NCI-H128 (cell line): ENCODE measurements at regions not wholly inside any gene's neighbourhood (a gene's known extent, or its start where the extent isn't known, plus 50 kb on each side); places are given as distances from the start of the nearest gene placed in this dataset.

Source experiments
- DNase-seq: peaks from one replicate; lab custom pipeline; 2025; ENCODE audit not compliant: unreplicated experiment; lab: John Stamatoyannopoulos, UW

DNA sequence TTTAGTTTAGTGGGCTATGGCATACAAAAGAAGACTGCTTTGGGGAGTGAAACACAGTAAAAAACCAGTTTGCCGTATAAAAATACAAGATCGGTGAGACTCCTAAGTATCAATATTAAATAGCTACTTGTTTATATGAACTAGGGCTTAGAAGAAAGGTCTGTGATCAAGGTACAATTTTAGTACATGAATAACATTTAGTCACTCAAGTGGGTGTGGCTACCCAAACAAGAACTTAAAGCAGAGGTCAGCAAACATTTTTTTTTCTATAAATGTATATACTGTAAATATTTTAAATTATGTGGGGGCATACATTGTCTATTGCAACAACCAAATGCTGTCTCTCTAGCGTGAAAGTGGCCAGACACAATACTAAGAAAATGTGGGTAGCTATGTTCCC lies 1452.5 kb upstream of the NUDT12 start:
- no peak for DNase-seq

DNA sequence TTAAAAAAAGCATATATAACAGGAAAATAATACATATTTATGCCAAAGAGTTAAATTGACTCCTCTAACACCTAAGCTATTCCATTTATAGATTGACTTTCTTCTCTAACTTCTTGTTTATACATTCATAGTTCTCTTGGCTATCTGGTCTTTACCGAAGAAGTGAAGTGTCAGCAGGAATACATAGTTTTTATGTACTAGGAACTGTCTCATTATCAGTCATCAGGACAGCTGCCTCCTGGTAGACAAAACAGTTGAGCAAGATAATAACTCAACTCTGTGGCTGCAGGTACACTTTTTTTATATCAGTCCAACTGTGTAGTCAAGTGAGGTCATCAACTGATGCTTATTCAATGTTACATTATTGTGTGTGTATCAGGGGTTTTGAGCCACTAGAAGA lies 1436.0 kb upstream of the NUDT12 start:
- no peak for DNase-seq

DNA sequence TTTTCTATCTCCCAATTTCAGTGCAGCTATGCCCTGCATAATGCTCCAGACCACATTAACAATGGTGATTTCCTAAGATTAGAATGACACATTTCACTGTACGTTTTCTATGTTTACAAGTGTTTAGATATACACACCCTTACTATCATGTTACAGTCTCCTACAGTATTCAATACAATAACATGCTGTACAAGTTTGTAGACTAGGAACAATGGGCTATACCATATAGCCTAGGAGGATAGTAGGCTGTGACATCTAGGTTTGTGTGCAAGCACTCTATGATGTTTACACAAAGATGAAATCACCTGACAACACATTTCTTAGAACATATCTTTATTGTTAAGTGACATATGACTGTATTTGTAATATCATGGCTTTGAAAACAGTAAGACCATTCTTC lies 1435.6 kb upstream of the NUDT12 start:
- DNase-seq: no peak

DNA sequence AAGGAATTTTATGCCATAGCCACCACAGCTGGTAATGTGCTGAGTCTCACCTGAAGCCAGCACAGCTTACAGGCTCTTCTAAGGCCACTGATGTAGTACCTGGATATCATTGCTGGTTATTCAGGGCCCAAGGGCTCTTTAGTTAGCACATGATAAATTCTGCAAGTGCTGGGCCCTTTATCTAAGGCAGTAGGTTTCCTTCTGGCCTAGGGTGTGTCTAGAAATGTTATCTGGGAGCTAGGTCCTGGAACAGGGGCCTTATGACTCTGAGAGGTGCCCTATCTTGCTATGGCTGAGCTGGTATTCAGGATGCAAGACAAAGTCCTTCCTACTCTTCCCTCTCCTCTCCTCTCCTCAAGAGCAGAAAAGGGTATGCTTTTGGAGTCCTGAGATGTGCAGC lies 1424.5 kb upstream of the NUDT12 start:
- DNase-seq: no peak

DNA sequence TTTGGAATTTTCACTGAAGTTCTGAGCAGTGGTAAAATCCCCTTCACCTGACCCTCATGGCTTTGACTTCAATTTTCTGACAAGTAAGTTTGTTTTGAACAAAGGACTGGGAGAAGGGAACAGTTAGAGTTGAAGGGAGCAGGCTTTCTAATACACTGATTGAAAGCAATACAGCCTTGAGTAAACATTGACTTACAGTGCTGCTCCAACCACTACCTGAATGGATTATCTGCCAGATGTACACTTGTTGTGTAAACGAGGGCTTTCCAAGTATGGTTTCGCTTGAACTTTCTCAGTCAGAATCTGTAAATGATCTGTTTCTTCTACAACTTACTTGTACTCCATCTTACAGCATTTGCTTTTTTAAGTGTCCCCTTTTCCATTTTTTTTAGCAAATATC lies 1414.9 kb upstream of the NUDT12 start:
- DNase-seq: no peak

DNA sequence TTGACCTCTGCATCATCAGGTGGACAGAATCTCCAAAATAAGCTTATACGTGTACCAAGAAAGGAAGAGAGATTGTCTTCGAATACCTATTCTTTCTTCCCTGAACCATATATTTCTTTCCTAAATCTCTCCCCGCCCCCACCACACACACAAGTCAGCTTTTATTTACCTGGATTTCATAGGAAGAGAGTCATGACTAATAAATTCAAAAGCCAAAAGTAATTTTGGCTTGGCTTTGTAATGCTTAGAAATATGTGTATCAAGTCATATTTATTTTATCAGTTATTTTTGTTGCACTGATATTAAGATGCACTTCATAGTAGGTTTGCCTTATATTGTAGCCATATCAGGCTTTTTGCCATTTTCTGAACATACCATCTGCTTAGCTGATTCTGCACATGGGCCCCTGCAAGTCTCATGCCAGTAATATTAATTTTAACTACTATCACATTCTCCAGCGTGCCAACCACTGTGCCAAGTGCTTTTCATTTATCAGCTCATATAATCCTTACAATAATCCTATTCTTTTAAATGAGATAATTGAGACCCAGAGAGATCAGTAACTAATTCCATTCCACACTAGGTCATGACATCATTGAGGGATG lies 1405.3 kb upstream of the NUDT12 start:
- DNase-seq: no peak

DNA sequence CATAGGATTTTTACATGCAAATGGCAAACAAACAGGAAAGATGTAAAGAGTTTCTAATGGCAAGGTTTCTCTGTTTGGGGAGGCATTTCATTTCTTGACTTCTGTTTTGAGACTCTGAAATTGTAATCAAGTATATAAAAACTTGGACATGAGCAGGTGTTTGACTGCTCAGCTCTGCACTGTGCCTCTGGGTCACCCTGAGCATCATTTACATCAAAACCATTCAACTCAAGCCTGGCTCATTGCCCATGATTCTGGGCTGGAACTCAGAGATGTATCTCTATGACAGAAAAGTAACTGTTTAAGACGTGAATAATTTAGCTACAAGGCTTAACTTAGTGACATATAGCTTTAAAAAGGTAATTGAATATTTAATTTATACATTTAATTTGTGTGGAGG lies 1402.4 kb upstream of the NUDT12 start:
- DNase-seq: no peak

DNA sequence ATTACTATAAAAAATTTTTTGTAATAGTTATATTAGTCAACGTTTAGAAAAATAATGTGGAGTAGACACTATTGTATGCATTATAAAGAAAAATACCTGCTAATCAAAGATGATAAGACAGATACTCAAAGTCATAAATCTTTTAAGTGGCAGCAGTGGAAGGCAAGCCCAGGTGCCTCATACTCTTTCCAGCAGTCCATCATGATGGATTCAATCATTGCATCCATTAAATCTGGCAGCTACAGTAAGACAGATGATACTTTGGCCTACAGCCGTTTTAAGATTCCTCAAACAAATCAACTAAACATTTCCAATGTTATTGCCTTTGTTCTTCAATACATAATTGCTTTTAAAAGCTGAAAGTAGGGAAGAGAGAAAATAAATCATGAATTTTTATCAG lies 1392.9 kb upstream of the NUDT12 start:
- no peak for DNase-seq

DNA sequence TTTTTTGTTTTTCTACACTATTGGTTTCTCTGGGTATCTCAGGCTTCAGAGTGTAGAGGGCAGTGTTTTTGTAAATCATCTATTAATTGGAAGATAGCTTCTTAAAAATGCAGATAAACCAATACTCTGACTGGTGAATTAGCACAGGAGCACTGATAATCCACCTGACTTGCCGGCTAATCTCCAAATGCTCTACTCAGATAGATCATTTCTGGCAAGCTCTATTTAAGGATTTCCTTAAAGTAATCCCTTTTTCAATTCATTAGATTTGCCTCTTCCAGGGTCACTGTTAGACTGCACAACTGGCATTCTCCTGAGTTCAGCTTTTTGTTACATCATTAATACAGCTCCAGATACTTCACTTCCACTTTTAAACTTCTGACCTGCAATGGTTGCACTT lies 1390.3 kb upstream of the NUDT12 start:
- no peak for DNase-seq

DNA sequence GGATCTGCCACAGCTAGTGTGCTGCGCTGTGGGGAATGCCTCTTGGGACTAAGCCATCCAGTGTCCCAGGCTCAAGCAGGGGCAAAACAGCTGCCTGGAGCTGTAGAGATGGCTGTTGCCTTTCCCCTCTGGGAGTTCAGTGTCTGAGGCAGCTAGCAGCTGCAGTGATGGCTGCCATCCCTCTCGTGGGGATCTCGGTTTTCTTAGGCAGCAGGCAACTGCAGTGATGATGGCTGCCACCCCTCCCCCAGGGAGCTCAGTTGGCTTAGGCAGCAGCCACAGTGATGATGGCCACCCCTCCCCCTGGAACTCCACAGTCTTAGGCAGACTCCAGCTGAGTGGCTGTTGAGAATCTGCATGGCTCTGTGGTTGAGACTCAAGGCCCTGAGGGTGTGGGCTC lies 1389.2 kb upstream of the NUDT12 start:
- DNase-seq: no peak

DNA sequence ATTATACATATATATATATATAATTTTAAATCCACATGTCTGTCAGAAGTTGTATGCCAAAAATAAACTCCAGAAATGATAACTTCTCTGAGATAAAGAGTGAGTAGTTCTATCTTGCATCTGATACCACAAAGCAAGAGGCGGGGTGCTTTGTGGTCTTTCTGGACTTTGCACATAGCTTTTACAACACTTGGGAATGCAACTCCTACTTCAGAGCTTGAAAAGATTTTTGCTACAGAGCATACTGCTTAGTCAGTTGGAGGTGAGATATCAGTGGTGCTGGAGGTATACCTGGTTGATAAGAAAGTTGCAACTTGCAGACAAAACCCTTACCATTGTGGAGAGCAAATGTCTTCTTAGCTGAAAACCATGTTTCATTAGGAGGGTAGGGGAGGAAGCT lies 1384.5 kb upstream of the NUDT12 start:
- DNase-seq: no peak

DNA sequence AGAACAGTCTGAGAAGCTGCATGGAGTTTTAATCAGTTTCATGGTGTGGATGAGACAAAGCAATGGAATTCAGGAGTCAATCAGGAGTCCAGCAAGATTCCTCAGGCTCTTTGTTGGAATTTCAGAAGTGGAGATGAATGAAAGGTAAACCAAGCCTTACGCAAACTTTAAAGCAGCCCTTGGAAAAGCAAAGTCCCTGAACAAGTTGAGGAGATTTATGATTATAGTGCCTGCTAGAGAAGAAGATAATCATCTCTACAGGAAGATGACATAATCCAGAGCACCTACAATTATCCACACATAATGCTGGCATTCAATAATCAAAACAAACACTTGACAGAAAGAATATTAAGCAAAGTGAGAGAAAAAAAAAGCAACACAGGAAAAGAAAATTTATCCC lies 1380.1 kb upstream of the NUDT12 start:
- no peak for DNase-seq

DNA sequence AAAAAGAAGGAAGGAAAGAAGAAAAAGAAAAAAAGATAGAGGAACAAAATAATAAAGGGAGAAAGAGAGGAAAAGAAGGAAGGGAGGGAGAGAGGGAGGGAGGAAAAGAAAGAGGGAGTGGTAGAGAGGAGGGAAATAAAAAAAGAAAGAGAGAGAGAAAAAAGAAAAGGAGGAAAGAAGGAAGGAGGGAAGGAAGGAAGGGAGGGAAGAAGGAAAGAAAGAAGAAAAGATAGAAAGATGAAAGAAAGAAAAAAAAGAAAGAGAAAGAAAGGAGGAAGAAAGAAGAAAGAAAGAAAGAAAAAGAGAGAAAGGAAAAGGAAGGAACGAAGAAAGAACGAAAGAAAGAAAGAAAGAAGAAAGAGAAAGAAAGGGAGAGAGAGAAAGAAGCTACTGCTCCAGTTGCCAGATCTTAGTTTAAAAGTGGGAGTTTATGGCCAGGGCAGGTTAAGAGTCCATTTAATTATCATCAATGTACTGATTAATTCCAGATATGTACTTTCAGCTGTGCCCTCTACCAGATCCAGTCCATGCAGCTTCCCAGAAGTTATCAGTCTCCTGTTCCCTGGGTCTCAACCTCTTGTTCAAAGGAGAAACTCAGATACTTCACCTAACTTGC lies 1378.5 kb upstream of the NUDT12 start:
- no peak for DNase-seq

DNA sequence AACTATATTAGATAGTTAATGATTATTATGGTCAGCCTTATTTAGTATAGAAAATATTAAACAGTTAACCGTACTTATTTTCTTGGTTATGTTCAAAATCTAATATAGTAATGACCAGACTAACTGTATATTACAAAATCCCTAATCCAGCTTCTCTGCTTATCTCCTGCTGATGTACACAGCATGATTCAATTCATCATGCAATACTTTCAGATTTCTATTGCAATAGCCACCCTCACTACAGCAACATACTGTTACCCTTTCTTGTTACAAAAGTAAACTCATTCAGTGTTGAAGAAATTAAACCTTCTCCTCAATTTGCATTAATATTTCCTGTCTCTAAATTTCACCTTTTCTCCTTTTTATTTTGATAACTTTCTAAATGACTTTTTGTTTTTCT lies 1375.0 kb upstream of the NUDT12 start:
- no peak for DNase-seq

DNA sequence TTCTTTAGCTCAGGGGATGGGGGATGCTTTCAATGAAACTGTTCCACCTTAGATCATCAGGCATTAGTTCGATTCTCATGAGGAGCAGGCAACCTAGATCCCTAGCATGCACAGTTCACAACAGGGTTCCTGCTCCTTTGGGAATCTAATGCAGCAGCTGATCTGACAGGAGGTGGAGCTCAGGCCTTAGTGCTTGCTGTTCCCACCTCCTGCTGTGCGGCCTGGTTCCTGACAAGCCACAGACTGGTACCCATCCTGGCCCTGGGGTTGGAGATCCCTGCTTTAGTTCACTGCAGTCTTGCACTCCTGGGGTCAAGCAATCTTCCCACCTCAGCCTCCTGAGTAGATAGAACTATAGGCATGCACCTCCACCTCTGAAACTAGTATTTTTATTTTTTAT lies 1369.8 kb upstream of the NUDT12 start:
- DNase-seq: no peak

DNA sequence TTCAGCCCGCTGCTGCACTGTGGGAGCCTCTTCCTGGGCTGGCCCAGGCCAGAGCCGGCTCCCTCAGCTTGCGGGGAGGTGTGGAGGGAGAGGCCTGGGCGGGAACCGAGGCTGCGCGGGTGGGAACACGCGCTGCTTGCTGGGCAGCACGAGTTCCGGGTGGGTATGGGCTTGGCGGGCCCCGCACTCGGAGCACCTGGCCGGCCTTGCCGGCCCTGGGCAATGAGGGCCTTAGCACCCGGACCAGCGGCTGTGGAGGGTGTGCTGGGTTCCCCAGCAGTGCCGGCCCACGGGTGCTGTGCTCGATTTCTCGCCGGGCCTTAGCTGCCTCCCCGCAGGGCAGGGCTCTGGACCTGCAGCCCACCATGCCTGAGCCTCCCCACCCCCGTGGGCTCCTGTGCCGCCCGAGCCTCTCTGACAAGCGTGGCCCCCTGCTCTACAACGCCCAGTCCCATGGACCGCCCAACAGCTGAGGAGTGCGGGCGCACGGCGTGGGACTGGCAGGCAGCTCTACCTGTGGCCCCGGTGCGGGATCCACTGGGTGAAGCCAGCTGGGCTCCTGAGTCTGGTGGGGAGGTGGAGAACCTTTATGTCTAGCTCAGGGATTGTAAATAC lies 1366.4 kb upstream of the NUDT12 start:
- DNase-seq: no peak

DNA sequence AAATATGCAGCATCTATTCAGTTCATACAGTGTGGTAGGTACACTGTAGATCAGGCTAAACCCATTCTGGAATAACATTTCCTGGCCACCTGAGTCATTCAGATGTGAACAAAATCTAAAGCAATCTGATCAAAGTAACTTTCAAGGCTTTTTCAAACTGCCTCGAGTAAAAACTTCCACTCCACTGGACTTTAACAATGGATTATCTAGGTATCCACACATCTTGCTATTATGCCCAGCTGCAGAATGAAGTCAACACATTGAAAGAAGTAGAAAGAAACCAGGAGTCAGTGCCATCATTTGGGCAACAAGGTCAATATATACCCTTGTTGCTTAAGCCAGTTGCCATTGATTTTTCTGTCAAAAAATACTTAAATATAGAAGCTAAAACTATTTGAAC lies 1352.6 kb upstream of the NUDT12 start:
- no peak for DNase-seq

DNA sequence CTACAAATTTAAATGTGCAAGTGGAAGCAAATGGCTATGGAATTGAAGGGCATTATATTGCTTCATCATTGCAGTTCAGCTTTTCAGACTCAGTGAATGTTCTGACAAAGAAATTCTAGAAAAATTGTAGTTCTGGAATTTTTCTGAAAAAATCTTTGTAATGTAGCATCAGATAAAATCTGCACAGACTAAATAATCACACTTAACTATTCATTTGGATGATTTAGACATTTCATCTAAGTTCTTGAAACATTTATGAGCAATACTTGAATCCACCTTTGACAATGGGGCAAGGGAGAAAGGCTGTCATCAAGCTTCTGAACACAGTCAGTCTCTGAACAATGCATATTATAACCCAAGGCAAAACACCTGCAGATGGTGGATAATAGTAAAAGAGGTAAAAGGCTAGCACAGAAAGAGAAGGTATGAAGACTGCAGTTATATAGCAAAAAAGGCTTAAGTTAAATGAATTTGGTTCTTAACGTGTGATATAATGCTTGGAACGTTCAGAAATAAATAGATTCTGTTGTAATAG lies 1352.0 kb upstream of the NUDT12 start:
- DNase-seq: no peak

DNA sequence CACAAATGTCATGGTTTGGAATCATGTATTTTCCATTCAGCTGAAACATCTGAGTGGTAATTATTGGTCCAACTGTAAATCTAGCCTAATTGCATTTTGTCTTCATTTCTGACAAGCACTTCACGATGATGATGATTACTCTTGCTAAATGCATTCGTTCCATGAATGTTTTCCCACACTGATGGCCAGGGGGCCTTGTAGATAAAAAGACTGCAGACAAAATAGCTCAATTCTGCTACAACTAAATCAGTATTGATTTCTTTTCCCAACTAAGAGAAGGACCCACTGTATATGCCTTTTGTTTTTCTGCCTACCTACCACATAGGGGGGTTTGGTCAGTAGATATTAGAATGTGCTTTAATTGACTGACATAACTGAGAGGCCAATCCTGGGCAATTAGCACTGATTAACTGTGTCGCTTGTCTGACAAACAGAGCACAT lies 1351.3 kb upstream of the NUDT12 start:
- no peak for DNase-seq

DNA sequence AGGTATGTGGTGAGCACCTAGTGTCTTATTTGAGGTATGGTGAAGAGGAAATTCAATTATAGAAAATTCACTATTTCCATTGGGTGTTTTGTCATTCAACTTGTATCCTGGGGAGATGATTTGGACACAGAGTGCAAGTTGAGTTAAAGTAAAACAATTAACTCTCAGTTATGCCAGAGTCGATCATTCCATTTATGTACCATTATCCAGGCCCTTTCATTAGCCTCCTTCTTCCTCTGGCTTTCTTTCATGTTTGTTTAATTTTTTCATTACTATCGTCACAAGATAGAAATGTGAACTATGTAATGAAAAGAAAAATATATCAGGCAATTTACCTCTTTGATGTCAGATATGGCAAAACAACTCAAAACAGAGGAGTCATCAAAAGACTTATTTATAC lies 1347.2 kb upstream of the NUDT12 start:
- DNase-seq: no peak

DNA sequence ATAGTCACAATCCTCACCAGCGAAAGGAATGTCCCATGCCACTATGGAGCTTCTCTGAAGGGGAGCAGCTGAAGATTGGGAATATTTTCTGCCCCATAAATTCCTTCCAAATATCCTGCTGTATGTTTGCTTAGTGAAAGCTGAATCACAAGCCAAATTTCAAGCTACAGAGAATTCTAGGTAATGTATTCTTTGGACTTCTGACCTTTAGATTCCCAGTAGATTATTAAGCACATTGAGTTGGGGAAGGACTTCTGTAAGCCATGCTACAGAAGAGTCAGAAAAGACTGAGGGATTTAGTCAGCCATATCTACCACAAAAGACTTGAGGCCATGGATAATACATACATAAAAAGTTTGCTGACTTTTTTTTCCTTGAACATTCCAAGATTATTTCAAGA lies 1342.0 kb upstream of the NUDT12 start:
- no peak for DNase-seq

DNA sequence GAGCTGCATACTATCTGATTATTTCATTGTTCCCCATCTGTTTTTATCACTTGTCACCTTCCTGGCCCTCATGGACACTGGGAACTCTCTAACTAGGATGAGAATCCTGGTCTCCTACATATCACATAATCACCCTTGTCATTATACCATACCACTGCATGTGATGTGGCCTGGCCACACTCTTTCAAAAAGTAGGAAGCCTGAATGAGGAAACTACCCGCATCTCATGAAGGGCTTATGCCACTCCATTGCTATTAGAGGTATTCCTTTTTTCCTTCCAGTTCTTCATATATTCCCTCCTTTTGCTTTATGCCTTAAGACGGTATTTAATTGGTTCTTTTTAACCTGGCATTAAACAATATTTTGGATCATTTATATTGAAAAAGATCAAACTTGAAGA lies 1341.4 kb upstream of the NUDT12 start:
- DNase-seq: no peak

DNA sequence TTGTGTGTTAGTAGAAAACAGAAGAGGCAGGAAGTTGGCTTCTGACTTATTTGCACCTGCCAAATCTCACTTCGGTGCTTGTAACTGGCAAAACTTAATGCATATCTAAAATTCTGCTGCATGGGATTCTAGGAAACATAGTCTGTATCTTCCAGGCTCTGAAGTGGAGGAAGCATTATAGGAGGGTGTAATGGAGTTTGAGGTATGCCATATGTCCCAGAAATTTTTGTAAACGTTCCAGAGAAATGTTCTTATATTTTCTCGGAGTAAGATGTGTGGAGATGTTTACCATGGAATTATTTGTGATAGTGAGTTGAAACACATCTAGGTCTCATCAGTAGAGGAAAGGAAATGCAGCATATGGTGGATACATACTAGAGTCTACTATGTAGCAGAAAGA lies 1329.0 kb upstream of the NUDT12 start:
- DNase-seq: no peak
